KMS-11 (cell line): ENCODE measurements at regions not wholly inside any gene's neighbourhood (a gene's known extent, or its start where the extent isn't known, plus 50 kb on each side); places are given as distances from the start of the nearest gene placed in this dataset.

ENCODE experiments used
- H2AFZ ChIP-seq: fragments of 200-600 bp; sonication (generic); 2 replicates; pipeline ENCODE4 v1.6.1; 2016; ENCODE audit warnings: antibody characterized with exemption, mixed run types, low read depth
- H3K27ac ChIP-seq: fragments of 200-600 bp; sonication (generic); 2 replicates; pipeline ENCODE4 v1.6.1; 2016; ENCODE audit warnings: mild to moderate bottlenecking, mixed run types
- H3K27me3 ChIP-seq: fragments of 200-600 bp; sonication (generic); 2 replicates; pipeline ENCODE4 v1.6.1; 2017; ENCODE audit warnings: mild to moderate bottlenecking, low read depth, mixed run types, moderate library complexity; ENCODE audit not compliant: insufficient read depth
- H3K36me3 ChIP-seq: fragments of 200-600 bp; sonication (generic); 2 replicates; pipeline ENCODE4 v1.6.1; 2017; ENCODE audit warnings: mild to moderate bottlenecking, mixed run types; ENCODE audit not compliant: insufficient read depth
- H3K4me1 ChIP-seq: fragments of 200-600 bp; sonication (generic); 2 replicates; pipeline ENCODE4 v1.6.1; 2016; ENCODE audit warnings: mild to moderate bottlenecking, low read depth, mixed run types; ENCODE audit not compliant: poor library complexity, severe bottlenecking
- H3K4me2 ChIP-seq: fragments of 200-600 bp; sonication (generic); 2 replicates; pipeline ENCODE4 v1.7.0; 2016; ENCODE audit warnings: mild to moderate bottlenecking, mixed run types
- H3K4me3 ChIP-seq: fragments of 200-600 bp; sonication (generic); IDR thresholded peaks from 2 replicates; pipeline ENCODE4 v1.6.1; 2017; ENCODE audit warnings: low read depth, low read length, mixed read lengths; ENCODE audit not compliant: insufficient read depth
- H3K79me2 ChIP-seq: fragments of 200-600 bp; sonication (generic); 2 replicates; pipeline ENCODE4 v1.6.1; 2016; ENCODE audit warnings: low read depth, mixed run types; ENCODE audit not compliant: insufficient read depth
- H3K9ac ChIP-seq: fragments of 200-600 bp; sonication (generic); 2 replicates; pipeline ENCODE4 v1.6.1; 2016; ENCODE audit warnings: mild to moderate bottlenecking, mixed run types
- H4K20me1 ChIP-seq: fragments of 200-600 bp; sonication (generic); 2 replicates; pipeline ENCODE4 v1.6.1; 2016; ENCODE audit warnings: mild to moderate bottlenecking, mixed run types; ENCODE audit not compliant: insufficient read depth
- CTCF ChIP-seq: fragments of 200-600 bp; sonication (generic); conservative IDR thresholded peaks from 2 replicates; pipeline ENCODE4 v1.6.1; 2017; ENCODE audit warnings: low read depth, mild to moderate bottlenecking, antibody characterized with exemption, low read length, moderate library complexity, mixed read lengths

- H2AFZ ChIP-seq: no peak overlapping the region
- H3K4me1 ChIP-seq: no peaks in the 10 kb centered on the region
- no peak overlapping the region for H3K4me3 ChIP-seq
- no peak overlapping the region for H3K4me2 ChIP-seq
- no peaks in the 10 kb centered on the region for H3K36me3 ChIP-seq
- H3K9ac ChIP-seq: no peak overlapping the region
- no peaks in the 10 kb centered on the region for H3K27me3 ChIP-seq
- H3K27ac ChIP-seq: no peak overlapping the region
- H3K79me2 ChIP-seq: no peaks in the 10 kb centered on the region
- TF ChIP-seq CTCF: no peak
- H4K20me1 ChIP-seq: no peaks in the 10 kb centered on the region
Measured at GRCh38 chr12:93043192-93043876, 114.2 kb upstream of the EEA1 start.

DNA sequence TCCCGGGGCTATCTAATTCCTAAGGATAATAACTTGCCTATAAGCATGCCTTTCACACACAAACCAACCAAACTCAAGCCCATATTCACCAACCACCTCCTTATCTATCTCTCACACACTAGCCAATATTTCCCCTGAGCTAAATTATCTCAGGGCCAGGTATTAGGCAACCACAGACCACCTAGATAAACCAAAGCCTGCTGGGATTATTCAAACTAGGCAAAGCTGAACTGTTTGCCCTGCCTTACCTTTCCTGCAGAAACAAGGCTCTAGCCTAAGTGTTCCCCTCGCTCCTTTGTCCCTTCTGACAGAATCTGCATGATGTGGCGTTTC lies 114.7 kb upstream of the EEA1 start:
- Histone ChIP-seq H3K4me3 (no peak overlapping the region), H3K27ac (no peak overlapping the region), H2AFZ (no peak overlapping the region), H4K20me1 (no peaks in the 10 kb centered on the region), H3K79me2 (no peaks in the 10 kb centered on the region), H3K4me1 (no peaks in the 10 kb centered on the region), H3K4me2 (no peak overlapping the region), H3K9ac (no peak overlapping the region), H3K27me3 (no peaks in the 10 kb centered on the region), H3K36me3 (no peaks in the 10 kb centered on the region)
- TF ChIP-seq CTCF: no peak

DNA sequence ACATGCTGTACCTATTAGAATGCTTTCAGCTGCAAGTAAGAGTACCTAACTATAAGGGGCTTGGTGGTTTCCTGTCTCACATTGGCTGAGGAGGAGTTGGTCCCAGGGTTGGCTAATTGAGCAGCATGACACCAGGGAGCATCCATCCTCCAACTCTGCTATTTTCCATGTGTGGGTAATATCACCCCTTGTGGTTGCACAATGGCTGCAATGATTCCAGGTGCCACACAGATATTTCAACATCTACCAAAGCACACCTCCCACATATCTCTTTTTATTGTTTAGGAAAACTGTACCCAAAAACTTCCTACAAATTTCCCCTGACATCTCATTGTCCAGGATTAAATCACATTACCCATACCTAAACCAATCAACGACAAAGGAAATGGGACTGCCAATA lies 118.0 kb upstream of the EEA1 start:
- Histone ChIP-seq H3K27ac (no peak overlapping the region), H3K27me3 (no peaks in the 10 kb centered on the region), H2AFZ (no peak overlapping the region), H4K20me1 (no peaks in the 10 kb centered on the region), H3K4me1 (no peaks in the 10 kb centered on the region), H3K79me2 (no peaks in the 10 kb centered on the region), H3K9ac (no peak overlapping the region), H3K4me3 (no peak overlapping the region), H3K36me3 (no peaks in the 10 kb centered on the region), H3K4me2 (no peak overlapping the region)
- no peak for TF ChIP-seq CTCF

- no peaks in the 10 kb centered on the region for H3K4me1 ChIP-seq
- no peak overlapping the region for H3K4me2 ChIP-seq
Measured at GRCh38 chr12:93048656-93049055, 119.6 kb upstream of the EEA1 start.

More at GRCh38 chr12:93048656-93049055, 119.6 kb upstream of the EEA1 start:
- no peak overlapping the region for H3K27ac ChIP-seq
- no peaks in the 10 kb centered on the region for H3K27me3 ChIP-seq
- no peaks in the 10 kb centered on the region for H4K20me1 ChIP-seq
- no peaks in the 10 kb centered on the region for H3K79me2 ChIP-seq
- no peaks in the 10 kb centered on the region for H3K36me3 ChIP-seq
- TF ChIP-seq CTCF: no peak
- H2AFZ ChIP-seq: no peak overlapping the region
- no peak overlapping the region for H3K9ac ChIP-seq
- no peak overlapping the region for H3K4me3 ChIP-seq
